PC-9 (cell line): ENCODE measurements at regions not wholly inside any gene's neighbourhood (a gene's known extent, or its start where the extent isn't known, plus 50 kb on each side); places are given as distances from the start of the nearest gene placed in this dataset.

Experiments used
- EZH2 ChIP-seq: fragments of 200-600 bp; sonication (generic); IDR thresholded peaks from 2 replicates; pipeline ENCODE4 v1.8.0; 2017; ENCODE audit warnings: antibody characterized with exemption, low read depth
- TF ChIP-seq, protein P1 (sequence below): fragments of 200-600 bp; sonication (generic); conservative IDR thresholded peaks from 2 replicates; pipeline ENCODE4 v1.6.1; 2017; ENCODE audit warnings: mixed run types, antibody characterized with exemption, mild to moderate bottlenecking, moderate library complexity

DNA sequence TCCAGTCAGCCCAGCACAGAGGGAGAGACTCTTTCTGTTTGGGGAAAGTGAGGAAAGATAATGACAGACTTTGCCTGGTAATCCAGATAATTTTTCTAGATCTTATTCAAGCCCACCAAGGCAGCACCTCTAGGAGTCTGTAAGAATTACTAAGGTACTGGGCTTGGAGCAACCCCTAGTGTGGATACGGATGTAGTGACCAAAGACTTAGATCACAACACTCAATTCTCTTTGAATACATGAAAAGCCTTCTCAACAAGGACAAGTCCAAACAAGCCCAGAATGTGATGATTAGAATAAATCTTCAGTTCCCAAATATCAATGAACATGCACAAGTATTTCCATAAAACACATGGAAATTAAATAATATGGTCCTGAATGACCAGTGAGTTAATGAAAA is 206.9 kb downstream of the MRPL39 start:
- no peak for TF ChIP-seq EZH2
- TF ChIP-seq, protein P1, sequence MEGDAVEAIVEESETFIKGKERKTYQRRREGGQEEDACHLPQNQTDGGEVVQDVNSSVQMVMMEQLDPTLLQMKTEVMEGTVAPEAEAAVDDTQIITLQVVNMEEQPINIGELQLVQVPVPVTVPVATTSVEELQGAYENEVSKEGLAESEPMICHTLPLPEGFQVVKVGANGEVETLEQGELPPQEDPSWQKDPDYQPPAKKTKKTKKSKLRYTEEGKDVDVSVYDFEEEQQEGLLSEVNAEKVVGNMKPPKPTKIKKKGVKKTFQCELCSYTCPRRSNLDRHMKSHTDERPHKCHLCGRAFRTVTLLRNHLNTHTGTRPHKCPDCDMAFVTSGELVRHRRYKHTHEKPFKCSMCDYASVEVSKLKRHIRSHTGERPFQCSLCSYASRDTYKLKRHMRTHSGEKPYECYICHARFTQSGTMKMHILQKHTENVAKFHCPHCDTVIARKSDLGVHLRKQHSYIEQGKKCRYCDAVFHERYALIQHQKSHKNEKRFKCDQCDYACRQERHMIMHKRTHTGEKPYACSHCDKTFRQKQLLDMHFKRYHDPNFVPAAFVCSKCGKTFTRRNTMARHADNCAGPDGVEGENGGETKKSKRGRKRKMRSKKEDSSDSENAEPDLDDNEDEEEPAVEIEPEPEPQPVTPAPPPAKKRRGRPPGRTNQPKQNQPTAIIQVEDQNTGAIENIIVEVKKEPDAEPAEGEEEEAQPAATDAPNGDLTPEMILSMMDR = no peak
